ENCODE measurements at regions not wholly inside any gene's neighbourhood (a gene's known extent, or its start where the extent isn't known, plus 50 kb on each side); places are given as distances from the start of the nearest gene placed in this dataset.

DNA sequence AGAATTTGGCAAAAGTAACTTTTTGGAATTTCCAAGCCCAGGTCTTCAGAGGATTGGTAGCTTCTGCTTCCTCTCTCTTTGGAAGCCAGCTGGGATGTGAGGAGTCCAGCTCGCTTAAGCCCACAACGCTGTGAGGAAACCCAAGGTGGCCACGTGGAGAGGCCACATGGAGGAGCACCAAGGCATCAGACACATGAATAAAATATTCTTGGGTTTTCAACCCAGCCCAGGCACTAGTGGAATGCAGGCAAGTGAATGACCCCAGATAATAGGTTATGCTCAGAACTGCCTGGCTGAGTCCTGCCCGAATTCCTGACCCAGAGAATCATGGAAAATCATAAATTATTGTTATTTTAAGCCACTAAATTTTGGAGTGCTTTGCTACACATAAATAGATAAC lies 119.7 kb upstream of the PARP11 start:
- Histone ChIP-seq H3K4me3 (ENCODE audit: low read depth, low read length) (no peak overlapping the region), H3K27ac (ENCODE audit: low read depth, low read length) (no peak overlapping the region), H3K27me3 (ENCODE audit: control insufficient read depth, insufficient read depth, low read length) (peaks cover 4% of the 10 kb centered on the region), H3K4me1 (ENCODE audit: control insufficient read depth, insufficient read depth, low read length) (peaks cover 6% of the 10 kb centered on the region), H3K9me3 (ENCODE audit: control insufficient read depth, insufficient read depth, low read length) (no peaks in the 10 kb centered on the region), H3K36me3 (ENCODE audit: control insufficient read depth, insufficient read depth, low read length) (no peaks in the 10 kb centered on the region)
- 74% methylated on average over 3 of the region's 4 CpGs for WGBS (ENCODE audit: insufficient coverage)
- DNase-seq (ENCODE audit: low read depth in 4 of 6, low spot score in 6 of 6) = no peak

DNA sequence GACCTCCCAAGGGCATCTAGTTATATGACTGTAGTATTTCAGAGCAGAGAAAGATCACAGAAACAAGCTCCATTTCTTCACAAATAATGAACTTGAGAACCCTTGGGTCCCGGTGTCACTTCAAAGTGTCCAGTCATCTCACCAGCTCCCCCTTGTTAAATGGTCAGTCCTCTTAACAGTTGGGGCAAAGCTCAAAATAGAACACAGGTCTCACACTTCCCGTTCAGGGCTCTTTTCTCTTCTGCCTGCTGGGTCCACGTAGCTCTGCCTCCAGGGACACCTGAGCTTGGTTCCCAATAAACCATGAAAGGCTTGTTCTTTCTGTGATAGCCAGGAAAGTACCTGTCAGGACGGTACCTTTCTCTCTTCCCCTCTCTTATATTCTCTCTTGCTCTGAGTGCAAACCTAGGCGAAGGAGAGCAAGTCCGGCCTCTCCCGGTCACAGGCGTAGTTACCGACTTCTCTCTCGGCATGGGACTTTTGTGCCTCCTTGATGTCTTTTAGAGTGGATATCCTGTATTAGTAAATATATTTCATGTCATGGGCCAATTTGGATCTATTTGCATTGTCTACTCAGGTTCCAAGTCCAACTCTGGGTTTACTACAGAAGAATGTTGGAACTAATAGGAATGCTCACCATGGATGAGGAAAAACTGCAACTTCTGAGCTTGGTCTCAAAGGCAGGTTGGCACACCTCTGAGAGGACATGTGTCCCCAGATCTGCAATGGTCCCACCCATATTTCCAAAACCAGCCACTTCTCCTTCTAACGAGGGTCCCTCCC lies 118.8 kb upstream of the PARP11 start:
- DNase-seq (ENCODE audit: low read depth in 4 of 6, low spot score in 6 of 6) = no peak
- 92% methylated on average over 5 of the region's 11 CpGs for WGBS (ENCODE audit: insufficient coverage)

DNA sequence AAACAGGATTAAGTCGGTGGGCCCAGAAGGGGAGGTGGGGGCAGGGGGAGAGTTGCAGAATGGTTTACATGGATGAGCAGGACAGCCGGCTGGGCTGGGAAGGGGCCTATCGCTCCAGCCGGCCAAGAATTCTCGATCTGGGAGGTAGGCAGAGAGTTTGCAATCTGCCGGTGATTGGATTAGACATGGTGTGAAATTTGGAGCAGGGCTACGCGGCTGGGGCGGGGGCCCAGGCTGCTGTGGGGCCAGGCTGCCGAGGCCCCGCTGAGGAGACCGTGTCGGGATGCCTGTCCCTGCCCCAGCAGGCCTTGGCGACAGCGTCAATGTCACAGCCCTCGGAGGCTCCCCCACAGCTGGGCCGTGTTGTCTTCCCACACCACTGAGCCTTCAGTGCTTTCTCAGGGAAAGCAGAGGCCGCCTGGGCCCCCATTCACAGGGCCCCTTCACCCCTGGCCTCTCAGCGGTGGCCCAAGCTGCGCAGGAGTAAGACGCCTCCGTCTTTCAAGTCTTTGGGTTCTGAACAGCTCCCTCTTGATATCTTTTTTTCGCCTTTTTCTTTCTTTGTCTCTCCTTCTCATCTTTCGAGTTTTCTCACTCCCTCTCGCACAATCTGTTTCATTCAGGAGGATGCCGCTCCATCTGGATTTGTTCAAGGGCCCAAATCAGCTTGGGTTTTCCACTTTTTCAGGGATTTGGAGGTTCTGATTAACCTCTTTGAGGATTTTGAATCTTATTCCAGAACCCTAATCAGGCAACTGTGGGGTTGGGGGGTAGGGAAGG lies 117.5 kb upstream of the PARP11 start:
- Histone ChIP-seq H3K4me1 (ENCODE audit: control insufficient read depth, insufficient read depth, low read length) (peaks cover 6% of the 10 kb centered on the region), H3K27ac (ENCODE audit: low read depth, low read length) (no peak overlapping the region), H3K4me3 (ENCODE audit: low read depth, low read length) (no peak overlapping the region), H3K36me3 (ENCODE audit: control insufficient read depth, insufficient read depth, low read length) (no peaks in the 10 kb centered on the region), H3K9me3 (ENCODE audit: control insufficient read depth, insufficient read depth, low read length) (no peaks in the 10 kb centered on the region), H3K27me3 (ENCODE audit: control insufficient read depth, insufficient read depth, low read length) (peaks cover 4% of the 10 kb centered on the region)
- WGBS (ENCODE audit: insufficient coverage) = 44% methylated on average over 21 of the region's 26 CpGs
- DNase-seq (ENCODE audit: low read depth in 4 of 6, low spot score in 6 of 6) = peak in 2 of 6 donors; percentile 14 to 84

More for the DNA sequence above, 118.8 kb upstream of the PARP11 start:
- no peaks in the 10 kb centered on the region for H3K9me3 ChIP-seq (ENCODE audit: control insufficient read depth, insufficient read depth, low read length)
- no peak overlapping the region for H3K4me3 ChIP-seq (ENCODE audit: low read depth, low read length)
- H3K27ac ChIP-seq (ENCODE audit: low read depth, low read length) = no peak overlapping the region
- H3K36me3 ChIP-seq (ENCODE audit: control insufficient read depth, insufficient read depth, low read length) = no peaks in the 10 kb centered on the region
- peaks cover 6% of the 10 kb centered on the region for H3K4me1 ChIP-seq (ENCODE audit: control insufficient read depth, insufficient read depth, low read length)
- H3K27me3 ChIP-seq (ENCODE audit: control insufficient read depth, insufficient read depth, low read length) = peaks cover 4% of the 10 kb centered on the region

DNA sequence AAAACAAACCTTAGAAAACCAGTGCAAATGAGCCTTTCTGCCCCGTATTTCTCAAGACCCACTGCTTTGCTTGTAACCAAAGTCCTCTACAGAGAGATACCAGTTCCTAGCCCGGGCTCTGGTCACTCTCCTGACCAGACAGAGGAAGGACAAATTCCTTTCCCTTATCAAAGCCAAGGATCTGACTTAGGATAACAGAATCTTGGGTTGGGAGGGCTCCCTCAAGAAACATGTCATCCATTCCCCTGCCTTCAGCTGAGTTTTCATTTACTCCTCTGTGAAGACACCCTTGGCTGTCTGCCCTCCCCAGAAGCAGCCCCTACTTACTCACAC lies 116.0 kb upstream of the PARP11 start:
- peaks cover 6% of the 10 kb centered on the region for H3K4me1 ChIP-seq (ENCODE audit: control insufficient read depth, insufficient read depth, low read length)
- no peak overlapping the region for H3K4me3 ChIP-seq (ENCODE audit: low read depth, low read length)
- H3K27ac ChIP-seq (ENCODE audit: low read depth, low read length) = no peak overlapping the region
- H3K9me3 ChIP-seq (ENCODE audit: control insufficient read depth, insufficient read depth, low read length) = no peaks in the 10 kb centered on the region
- no peak for DNase-seq (ENCODE audit: low read depth in 4 of 6, low spot score in 6 of 6)
- WGBS (ENCODE audit: insufficient coverage) = no CpG with 5 or more reads among the region's 2 CpGs
- no peaks in the 10 kb centered on the region for H3K36me3 ChIP-seq (ENCODE audit: control insufficient read depth, insufficient read depth, low read length)
- peaks cover 4% of the 10 kb centered on the region for H3K27me3 ChIP-seq (ENCODE audit: control insufficient read depth, insufficient read depth, low read length)

DNA sequence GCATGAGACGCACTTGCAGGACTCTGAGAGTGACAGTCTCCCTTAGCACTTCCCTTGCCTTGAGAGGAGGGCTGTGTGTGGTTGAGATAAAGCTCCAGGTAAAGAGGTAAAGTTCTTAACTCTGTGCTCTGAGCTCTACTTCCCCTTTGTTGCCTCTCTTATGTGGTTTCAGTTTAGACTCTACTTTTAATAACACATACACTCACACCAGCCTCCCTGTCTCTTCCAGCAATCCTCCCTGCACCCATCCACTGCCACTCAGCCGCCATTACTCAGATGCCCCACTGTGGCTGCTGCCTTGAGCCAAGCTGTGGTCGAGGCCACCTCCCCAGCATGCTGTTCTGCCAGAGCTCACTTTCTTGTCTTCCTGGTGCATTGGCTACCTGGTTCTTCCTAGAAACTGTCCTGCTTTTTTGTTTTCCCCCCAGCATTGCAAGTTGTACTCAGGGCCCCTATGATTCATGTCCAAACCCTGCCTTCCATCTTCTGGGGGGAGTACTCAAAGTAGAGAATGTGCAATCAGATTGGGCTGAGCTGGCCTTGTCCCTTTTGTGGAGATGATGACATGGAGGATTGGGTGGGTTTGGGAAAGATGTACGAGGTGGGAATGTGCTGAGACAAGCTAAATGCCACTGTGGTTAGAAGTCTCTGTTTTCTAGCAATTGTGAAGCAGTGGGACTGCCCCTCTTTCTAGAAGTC lies 115.5 kb upstream of the PARP11 start:
- Histone ChIP-seq H3K27me3 (ENCODE audit: control insufficient read depth, insufficient read depth, low read length) (peaks cover 4% of the 10 kb centered on the region), H3K27ac (ENCODE audit: low read depth, low read length) (no peak overlapping the region), H3K4me1 (ENCODE audit: control insufficient read depth, insufficient read depth, low read length) (peaks cover 6% of the 10 kb centered on the region), H3K36me3 (ENCODE audit: control insufficient read depth, insufficient read depth, low read length) (no peaks in the 10 kb centered on the region), H3K9me3 (ENCODE audit: control insufficient read depth, insufficient read depth, low read length) (no peaks in the 10 kb centered on the region), H3K4me3 (ENCODE audit: low read depth, low read length) (no peak overlapping the region)
- no peak for DNase-seq (ENCODE audit: low read depth in 4 of 6, low spot score in 6 of 6)
- WGBS (ENCODE audit: insufficient coverage) = 94% methylated on average over 4 of the region's 4 CpGs

DNA sequence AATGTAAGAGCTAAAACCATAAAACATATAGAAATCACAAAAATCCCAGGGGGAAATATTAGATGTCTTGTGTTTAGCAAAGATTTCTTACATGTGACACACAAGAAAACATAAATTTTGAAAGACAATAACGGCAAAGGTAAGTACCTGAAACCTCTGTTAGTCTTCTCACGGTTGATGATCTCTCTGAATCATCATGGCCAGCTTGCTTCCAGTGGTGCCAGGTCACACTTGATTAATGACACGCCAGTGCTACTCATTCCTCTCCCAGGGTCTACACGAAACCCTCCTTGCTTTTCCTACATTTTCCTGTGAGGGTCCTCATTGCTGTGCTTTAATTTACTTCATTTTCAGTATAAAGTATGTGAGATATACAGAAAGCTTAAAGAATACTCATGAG lies 114.4 kb upstream of the PARP11 start:
- WGBS (ENCODE audit: insufficient coverage) = 83% methylated on average over 2 of the region's 4 CpGs
- DNase-seq (ENCODE audit: low read depth in 4 of 6, low spot score in 6 of 6) = no peak

DNA sequence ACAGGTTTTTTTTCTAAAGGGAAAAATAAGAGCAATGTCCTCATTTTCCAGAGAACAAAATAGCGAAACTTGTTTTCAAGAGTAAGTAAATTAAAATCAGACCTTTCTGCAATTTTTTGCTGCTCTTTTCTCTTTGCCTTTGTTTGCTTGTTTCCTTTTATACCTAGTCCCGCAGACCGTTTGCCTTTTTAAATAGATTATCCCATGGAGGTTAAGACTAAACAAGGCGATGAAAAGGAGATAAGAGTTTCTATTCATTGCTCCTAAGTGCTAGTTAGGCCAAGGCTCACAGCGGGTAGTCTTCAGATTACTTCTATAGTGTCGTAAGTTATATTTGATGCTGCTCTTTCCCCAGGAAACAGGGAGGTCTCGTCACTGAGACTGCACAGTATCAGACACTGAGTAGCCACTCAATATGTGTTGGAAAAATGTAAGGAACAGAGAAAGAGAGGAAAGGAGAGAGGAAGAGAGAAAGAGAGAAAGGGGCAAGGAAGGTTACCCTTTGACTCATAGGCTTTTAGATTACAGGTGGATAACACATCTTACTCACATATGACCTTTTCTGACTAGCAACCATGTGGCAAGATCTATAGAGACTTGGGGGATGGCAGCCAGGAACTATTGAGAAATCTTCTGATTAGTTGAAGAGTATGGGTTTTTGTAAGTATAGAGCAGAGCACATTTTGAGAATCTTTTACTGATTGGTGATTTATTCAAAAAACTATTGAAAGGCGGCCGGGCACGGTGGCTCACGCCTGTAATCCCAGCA lies 107.5 kb upstream of the PARP11 start:
- no peak for DNase-seq (ENCODE audit: low read depth in 4 of 6, low spot score in 6 of 6)
- Histone ChIP-seq H3K4me1 (ENCODE audit: control insufficient read depth, insufficient read depth, low read length) (no peaks in the 10 kb centered on the region), H3K27me3 (ENCODE audit: control insufficient read depth, insufficient read depth, low read length) (no peaks in the 10 kb centered on the region), H3K27ac (ENCODE audit: low read depth, low read length) (no peak overlapping the region), H3K36me3 (ENCODE audit: control insufficient read depth, insufficient read depth, low read length) (no peaks in the 10 kb centered on the region), H3K9me3 (ENCODE audit: control insufficient read depth, insufficient read depth, low read length) (no peaks in the 10 kb centered on the region), H3K4me3 (ENCODE audit: low read depth, low read length) (no peak overlapping the region)
- WGBS (ENCODE audit: insufficient coverage) = 90% methylated on average over 2 of the region's 11 CpGs

More for the DNA sequence above, 114.4 kb upstream of the PARP11 start:
- Histone ChIP-seq H3K27me3 (ENCODE audit: control insufficient read depth, insufficient read depth, low read length) (peaks cover 4% of the 10 kb centered on the region), H3K4me3 (ENCODE audit: low read depth, low read length) (no peak overlapping the region), H3K27ac (ENCODE audit: low read depth, low read length) (no peak overlapping the region), H3K36me3 (ENCODE audit: control insufficient read depth, insufficient read depth, low read length) (no peaks in the 10 kb centered on the region), H3K4me1 (ENCODE audit: control insufficient read depth, insufficient read depth, low read length) (peaks cover 6% of the 10 kb centered on the region), H3K9me3 (ENCODE audit: control insufficient read depth, insufficient read depth, low read length) (no peaks in the 10 kb centered on the region)

DNA sequence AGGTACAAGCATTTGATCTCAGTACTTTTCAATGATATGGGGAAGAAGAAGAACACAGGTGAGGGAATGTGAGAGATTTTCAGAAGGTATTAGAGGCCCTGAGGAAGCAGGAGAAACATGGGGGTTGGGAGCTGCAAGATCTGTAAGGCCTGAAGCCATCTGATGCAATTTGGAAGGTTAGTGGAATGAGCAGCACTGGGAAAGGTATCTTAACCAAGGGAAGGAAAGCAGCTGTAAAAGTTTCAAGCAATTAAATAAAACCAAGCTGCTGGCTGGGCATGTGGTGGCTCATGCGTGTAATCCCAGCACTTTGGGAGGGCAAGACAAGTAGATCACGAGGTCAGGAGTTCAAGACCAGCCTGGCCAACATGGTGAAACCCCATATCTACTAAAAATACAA lies 104.4 kb upstream of the PARP11 start:
- H3K9me3 ChIP-seq (ENCODE audit: control insufficient read depth, insufficient read depth, low read length) = no peaks in the 10 kb centered on the region
- H3K27ac ChIP-seq (ENCODE audit: low read depth, low read length) = no peak overlapping the region
- WGBS (ENCODE audit: insufficient coverage) = 100% methylated on average over 1 of the region's 2 CpGs
- no peak overlapping the region for H3K4me3 ChIP-seq (ENCODE audit: low read depth, low read length)
- no peak for DNase-seq (ENCODE audit: low read depth in 4 of 6, low spot score in 6 of 6)
- H3K36me3 ChIP-seq (ENCODE audit: control insufficient read depth, insufficient read depth, low read length) = no peaks in the 10 kb centered on the region
- no peaks in the 10 kb centered on the region for H3K27me3 ChIP-seq (ENCODE audit: control insufficient read depth, insufficient read depth, low read length)
- H3K4me1 ChIP-seq (ENCODE audit: control insufficient read depth, insufficient read depth, low read length) = no peaks in the 10 kb centered on the region

DNA sequence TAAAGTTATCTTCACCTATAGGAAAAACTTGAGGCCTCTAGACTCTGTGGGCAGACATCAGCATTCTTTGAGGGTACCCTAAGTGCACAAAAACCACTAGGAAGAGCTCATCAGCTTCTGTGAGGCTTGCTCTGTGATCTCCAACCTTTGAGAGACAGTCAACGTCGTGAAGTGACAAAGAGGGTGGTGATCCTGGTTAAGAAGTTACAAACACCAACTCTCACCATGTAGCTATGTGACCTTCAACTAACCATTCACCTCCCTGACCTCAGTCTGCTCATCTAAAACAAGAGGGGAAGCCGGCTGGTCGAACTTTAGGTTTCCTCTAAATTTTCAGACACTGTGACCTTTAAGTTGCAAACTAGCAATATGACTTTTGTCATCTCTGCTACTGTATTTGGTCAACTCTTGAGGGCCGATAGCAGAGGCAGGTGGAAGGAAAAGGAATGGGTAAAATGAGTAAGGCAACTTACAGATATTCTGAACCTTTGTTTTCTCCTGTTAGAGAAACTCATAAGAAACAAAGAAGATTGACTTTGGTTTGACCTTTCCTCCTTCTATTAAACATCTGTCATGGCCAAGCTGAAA lies 103.2 kb upstream of the PARP11 start:
- no peaks in the 10 kb centered on the region for H3K36me3 ChIP-seq (ENCODE audit: control insufficient read depth, insufficient read depth, low read length)
- 87% methylated on average over 4 of the region's 5 CpGs for WGBS (ENCODE audit: insufficient coverage)
- DNase-seq (ENCODE audit: low read depth in 4 of 6, low spot score in 6 of 6) = no peak
- no peak overlapping the region for H3K4me3 ChIP-seq (ENCODE audit: low read depth, low read length)
- no peaks in the 10 kb centered on the region for H3K4me1 ChIP-seq (ENCODE audit: control insufficient read depth, insufficient read depth, low read length)
- no peaks in the 10 kb centered on the region for H3K9me3 ChIP-seq (ENCODE audit: control insufficient read depth, insufficient read depth, low read length)
- H3K27me3 ChIP-seq (ENCODE audit: control insufficient read depth, insufficient read depth, low read length) = no peaks in the 10 kb centered on the region
- H3K27ac ChIP-seq (ENCODE audit: low read depth, low read length) = no peak overlapping the region

Measured in spinal cord (tissue), 9 donors.